ENCODE measurements at regions not wholly inside any gene's neighbourhood (a gene's known extent, or its start where the extent isn't known, plus 50 kb on each side); places are given as distances from the start of the nearest gene placed in this dataset.
"Not testable (repeated sequence)": the region's sequence is repeated elsewhere in the genome, so short reads cannot be mapped to it uniquely, and the experiment has no call there.

DNA sequence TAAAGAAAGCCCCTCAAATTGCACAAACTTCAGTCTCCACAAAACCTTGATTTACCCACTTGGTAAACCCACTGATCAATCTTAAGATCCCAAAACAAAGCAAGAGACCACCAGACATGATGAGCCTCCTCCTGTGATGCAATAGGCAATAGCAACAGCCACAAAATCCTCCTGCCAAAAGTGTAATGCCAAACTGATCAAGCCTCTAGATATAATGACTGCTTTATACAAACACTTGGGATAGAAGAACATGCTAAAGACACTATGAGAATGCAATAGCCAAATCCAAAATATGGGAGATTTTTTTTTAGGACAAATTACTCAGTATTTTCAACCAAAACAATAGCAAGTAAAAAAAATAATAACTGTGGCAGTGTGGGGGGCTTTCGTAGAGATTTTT, 64.9 kb upstream of the PTGFRN start:
- H3K27me3 ChIP-seq, result no peaks in the 10 kb centered on the region
- no peak for DNase-seq
- in situ Hi-C loops (cut with MboI; ENCODE audit: low pct_ligation_motif_present in 1 of 4, low pct_unique_long_range_greater_than_20kb in 1 of 4, low sequenced_read_pairs in 3 of 4), result no loop called here
- no peaks in the 10 kb centered on the region for H3K9me3 ChIP-seq
- 92 to 100% methylated on average over 1 of the region's 1 CpG for WGBS, 2 donors (ENCODE audit: low coverage in 1 of 2)
- no peak overlapping the region for H3K27ac ChIP-seq
- intact Hi-C loops (cut with DNase I; ENCODE audit: low total_unique reads), result no loop called here
- H3K4me3 ChIP-seq, result no peak overlapping the region
- TF ChIP-seq POLR2A (IDR thresholded peaks at IDR 0.05) (no peak), EP300 (IDR thresholded peaks at IDR 0.05; ENCODE audit: low read depth) (no peak), POLR2AphosphoS5 (IDR thresholded peaks at IDR 0.05) (no peak)
- TF ChIP-seq, protein P1, sequence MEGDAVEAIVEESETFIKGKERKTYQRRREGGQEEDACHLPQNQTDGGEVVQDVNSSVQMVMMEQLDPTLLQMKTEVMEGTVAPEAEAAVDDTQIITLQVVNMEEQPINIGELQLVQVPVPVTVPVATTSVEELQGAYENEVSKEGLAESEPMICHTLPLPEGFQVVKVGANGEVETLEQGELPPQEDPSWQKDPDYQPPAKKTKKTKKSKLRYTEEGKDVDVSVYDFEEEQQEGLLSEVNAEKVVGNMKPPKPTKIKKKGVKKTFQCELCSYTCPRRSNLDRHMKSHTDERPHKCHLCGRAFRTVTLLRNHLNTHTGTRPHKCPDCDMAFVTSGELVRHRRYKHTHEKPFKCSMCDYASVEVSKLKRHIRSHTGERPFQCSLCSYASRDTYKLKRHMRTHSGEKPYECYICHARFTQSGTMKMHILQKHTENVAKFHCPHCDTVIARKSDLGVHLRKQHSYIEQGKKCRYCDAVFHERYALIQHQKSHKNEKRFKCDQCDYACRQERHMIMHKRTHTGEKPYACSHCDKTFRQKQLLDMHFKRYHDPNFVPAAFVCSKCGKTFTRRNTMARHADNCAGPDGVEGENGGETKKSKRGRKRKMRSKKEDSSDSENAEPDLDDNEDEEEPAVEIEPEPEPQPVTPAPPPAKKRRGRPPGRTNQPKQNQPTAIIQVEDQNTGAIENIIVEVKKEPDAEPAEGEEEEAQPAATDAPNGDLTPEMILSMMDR (IDR thresholded peaks at IDR 0.05), result no peak
- no peaks in the 10 kb centered on the region for H3K4me1 ChIP-seq
- no peaks in the 10 kb centered on the region for H3K36me3 ChIP-seq

DNA sequence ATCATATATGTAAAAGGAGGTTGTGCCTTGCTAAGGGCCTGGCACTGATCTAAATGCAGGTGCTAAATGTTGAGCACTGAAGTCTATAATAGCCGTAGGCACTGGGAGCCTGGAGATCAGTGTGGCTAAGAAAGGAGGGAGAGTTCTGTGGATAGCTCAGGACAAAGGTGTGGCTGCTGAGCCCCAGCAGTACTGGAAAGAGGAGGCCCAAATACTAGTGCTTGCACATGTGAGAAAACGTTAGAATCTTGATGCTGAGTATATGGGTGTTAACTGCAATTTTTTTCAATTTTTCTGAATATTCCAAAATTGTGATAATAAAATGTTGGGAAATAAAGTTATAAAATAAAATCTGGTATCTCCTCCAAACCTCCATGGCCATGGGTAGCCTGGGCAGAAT, 62.5 kb upstream of the PTGFRN start:
- H3K9me3 ChIP-seq, result no peaks in the 10 kb centered on the region
- TF ChIP-seq EP300 (IDR thresholded peaks at IDR 0.05; ENCODE audit: low read depth), result no peak
- in situ Hi-C loops (cut with MboI; ENCODE audit: low pct_ligation_motif_present in 1 of 4, low pct_unique_long_range_greater_than_20kb in 1 of 4, low sequenced_read_pairs in 3 of 4) (no loop called here), intact Hi-C loops (cut with DNase I; ENCODE audit: low total_unique reads) (no loop called here)
- H3K4me3 ChIP-seq, result no peak overlapping the region
- H3K36me3 ChIP-seq, result no peaks in the 10 kb centered on the region
- H3K27ac ChIP-seq, result peak overlapping the region; percentile 44 to 62 (median 52)
- H3K27me3 ChIP-seq, result no peaks in the 10 kb centered on the region
- no peak for DNase-seq
- 82 to 100% methylated on average over 2 of the region's 2 CpGs for WGBS, 2 donors (ENCODE audit: low coverage in 1 of 2)
- H3K4me1 ChIP-seq, result no peaks in the 10 kb centered on the region

- peak overlapping the region; percentile 44 to 62 (median 52) for H3K27ac ChIP-seq
- H3K36me3 ChIP-seq, result no peaks in the 10 kb centered on the region
- no peak overlapping the region for H3K4me3 ChIP-seq
- intact Hi-C loops (cut with DNase I; ENCODE audit: low total_unique reads) (no loop called here), in situ Hi-C loops (cut with MboI; ENCODE audit: low pct_ligation_motif_present in 1 of 4, low pct_unique_long_range_greater_than_20kb in 1 of 4, low sequenced_read_pairs in 3 of 4) (no loop called here)
- H3K27me3 ChIP-seq, result no peaks in the 10 kb centered on the region
- TF ChIP-seq, protein P1 (IDR thresholded peaks at IDR 0.05), result no peak
- no peak for TF ChIP-seq POLR2A (IDR thresholded peaks at IDR 0.05)
- TF ChIP-seq EP300 (IDR thresholded peaks at IDR 0.05; ENCODE audit: low read depth), result no peak
- no peak for TF ChIP-seq POLR2AphosphoS5 (IDR thresholded peaks at IDR 0.05)
- WGBS, 2 donors (ENCODE audit: low coverage in 1 of 2), result 53 to 69% methylated on average over 12 to 13 of the region's 13 CpGs
- peak; percentile 27 for DNase-seq
- no peaks in the 10 kb centered on the region for H3K9me3 ChIP-seq
- peaks cover 0 to 2% (median under 1%) of the 10 kb centered on the region in 4 donors for H3K4me1 ChIP-seq
Observed at GRCh38 chr1:116847688-116848531, 61.8 kb upstream of the PTGFRN start.

DNA sequence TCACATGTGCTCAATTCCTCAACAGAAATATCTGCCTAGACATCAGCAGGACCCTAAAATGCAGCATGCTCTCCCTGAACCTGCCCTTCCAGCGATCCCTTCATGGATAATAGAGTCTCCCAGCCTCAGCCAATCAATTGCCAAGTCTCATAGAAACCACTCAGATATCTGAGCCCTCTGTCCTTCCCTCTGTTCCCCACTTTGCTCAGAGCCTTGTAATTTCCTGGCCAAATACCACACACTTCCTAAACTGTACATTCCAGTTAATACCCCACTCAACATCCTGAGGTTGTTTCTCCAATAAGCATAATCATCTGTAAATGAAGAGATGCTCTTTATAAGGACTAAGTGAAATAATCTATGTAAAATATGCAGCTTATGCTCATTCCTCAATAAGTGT, 59.3 kb upstream of the PTGFRN start:
- H3K27ac ChIP-seq, result no peak overlapping the region
- in situ Hi-C loops (cut with MboI; ENCODE audit: low pct_ligation_motif_present in 1 of 4, low pct_unique_long_range_greater_than_20kb in 1 of 4, low sequenced_read_pairs in 3 of 4) (no loop called here), intact Hi-C loops (cut with DNase I; ENCODE audit: low total_unique reads) (loop anchor here (10.0 kb wide), 1 partner anchor 204 kb away; no protein-coding TSS in a partner anchor)
- 79% methylated on average over 1 of the region's 1 CpG; no CpG with 5 or more reads in 1 of the 2 donors for WGBS, 2 donors (ENCODE audit: low coverage in 1 of 2)
- H3K4me1 ChIP-seq, result peaks cover 8 to 27% (median 20%) of the 10 kb centered on the region in 4 donors
- H3K9me3 ChIP-seq, result no peaks in the 10 kb centered on the region
- no peaks in the 10 kb centered on the region for H3K27me3 ChIP-seq
- no peak overlapping the region for H3K4me3 ChIP-seq
- TF ChIP-seq POLR2A (IDR thresholded peaks at IDR 0.05) (no peak), EP300 (IDR thresholded peaks at IDR 0.05; ENCODE audit: low read depth) (no peak)
- DNase-seq, result no peak
- H3K36me3 ChIP-seq, result no peaks in the 10 kb centered on the region

DNA sequence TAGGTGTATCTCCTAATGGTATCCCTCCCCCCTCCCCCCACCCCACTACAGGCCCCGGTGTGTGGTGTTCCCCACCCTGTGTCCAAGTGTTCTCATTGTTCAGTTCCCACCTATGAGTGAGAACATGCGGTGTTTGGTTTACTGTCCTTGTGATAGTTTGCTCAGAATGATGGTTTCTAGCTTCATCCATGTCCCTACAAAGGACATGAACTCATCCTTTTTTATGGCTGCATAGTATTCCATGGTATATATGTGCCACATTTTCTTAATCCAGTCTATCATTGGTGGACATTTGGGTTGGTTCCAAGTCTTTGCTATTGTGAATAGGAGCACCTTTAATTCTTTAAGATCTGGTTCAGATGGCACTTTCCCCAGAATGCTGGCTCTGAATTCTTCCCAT, 58.5 kb upstream of the PTGFRN start:
- H3K4me1 ChIP-seq, result peaks cover 13 to 34% (median 23%) of the 10 kb centered on the region in 4 donors
- H3K4me3 ChIP-seq; in situ Hi-C loops (cut with MboI; ENCODE audit: low pct_ligation_motif_present in 1 of 4, low pct_unique_long_range_greater_than_20kb in 1 of 4, low sequenced_read_pairs in 3 of 4); H3K36me3 ChIP-seq; H3K27me3 ChIP-seq; H3K9me3 ChIP-seq; DNase-seq; H3K27ac ChIP-seq: not testable (repeated sequence)
- WGBS, 2 donors (ENCODE audit: low coverage in 1 of 2), result 92 to 100% methylated on average over 1 to 2 of the region's 2 CpGs
- intact Hi-C loops (cut with DNase I; ENCODE audit: low total_unique reads), result loop anchor here (10.0 kb wide), 1 partner anchor 204 kb away; no protein-coding TSS in a partner anchor

Data from transverse colon (tissue), 4 donors.